ENCODE measurements at regions not wholly inside any gene's neighbourhood (a gene's known extent, or its start where the extent isn't known, plus 50 kb on each side); places are given as distances from the start of the nearest gene placed in this dataset.
"Not testable (repeated sequence)": the region's sequence is repeated elsewhere in the genome, so short reads cannot be mapped to it uniquely, and the experiment has no call there.

DNA sequence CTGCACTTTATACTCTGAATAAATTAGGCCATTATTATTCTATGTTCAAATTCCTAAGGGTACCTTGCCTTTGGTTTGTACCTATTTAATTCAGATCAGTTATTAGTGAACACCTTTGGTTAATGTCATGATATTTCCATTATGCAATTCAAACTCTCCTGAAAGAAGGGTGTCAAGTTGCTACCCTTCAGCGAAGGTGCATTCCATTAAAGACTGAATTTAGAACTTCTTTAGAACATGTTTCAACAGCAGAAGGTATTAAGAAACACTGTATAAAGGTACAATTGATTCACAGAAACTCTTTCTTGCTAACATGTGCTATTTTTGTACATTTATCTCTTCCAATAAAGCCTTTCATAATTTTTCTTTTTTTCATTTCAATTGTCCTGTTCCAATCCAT lies 1545.4 kb upstream of the PCDH10 start:
- DNase-seq = no peak

DNA sequence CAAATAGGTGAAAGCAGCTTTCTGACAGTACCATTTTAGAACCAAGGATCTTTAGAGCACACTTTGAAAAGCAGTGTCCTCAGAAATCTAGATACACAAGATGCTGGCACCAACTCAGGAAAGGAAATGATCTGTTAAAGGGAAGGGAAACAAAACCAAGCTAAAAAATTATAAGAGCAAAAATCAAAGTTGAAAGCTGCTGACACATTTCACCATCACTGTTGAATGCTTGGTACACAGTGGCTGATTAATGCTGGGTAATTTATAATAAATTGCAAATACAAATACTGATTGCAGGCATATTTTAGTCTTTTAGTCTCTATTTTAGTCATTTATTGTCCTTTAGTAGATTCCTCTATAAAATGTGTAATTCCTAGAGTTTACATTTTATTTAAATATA lies 1540.1 kb upstream of the PCDH10 start:
- DNase-seq = no peak

DNA sequence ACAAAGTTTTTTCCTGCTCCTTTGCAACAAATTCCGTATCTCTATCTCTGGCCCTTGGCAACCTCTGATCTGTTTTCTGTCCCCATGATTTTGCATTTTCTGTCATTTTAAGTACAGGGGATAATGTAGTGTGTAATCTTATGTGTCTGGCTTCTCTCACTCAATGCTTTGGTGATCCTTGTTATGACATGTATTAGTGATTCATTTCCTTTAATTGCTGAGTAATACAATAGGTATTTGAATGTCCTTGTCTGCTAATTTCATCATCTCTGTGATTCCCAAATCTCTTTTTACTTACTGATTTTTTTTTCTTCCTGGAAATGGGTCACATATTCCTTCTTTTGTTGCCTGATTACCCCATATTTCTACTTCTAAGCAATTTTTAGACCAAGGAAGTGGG lies 1538.6 kb upstream of the PCDH10 start:
- DNase-seq = not testable (repeated sequence)

DNA sequence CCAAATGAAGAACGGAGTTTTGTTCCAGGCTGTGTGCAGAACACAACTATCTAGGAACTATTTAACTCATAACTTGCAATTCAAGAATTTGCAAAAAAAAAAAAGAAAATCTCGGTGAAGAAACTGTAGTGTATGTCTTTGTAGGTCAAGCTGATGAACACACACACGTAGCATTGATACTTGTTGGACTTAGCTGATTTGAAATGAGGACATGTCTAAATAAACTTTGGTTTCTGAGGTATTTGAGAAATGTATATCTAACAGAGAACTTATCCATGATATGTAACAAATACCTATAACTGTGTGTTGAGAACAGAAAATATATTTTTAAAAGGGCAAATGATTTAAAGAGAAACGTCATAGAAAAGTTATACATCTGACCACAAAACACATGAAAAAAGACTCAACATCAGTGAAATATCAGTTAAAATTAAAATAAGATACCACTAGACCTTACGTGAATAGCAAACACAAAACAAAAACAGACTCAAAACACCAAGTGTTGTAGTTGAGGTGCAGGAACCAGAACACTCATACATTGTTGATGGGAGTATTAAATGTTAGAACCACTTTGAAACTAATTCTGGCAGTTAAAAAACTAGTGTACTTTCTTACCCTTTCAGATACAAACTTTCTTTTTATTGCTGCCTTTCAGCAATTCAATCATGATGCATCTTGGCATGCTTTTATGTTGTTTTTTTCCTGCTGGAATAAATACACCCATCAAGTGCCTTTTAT lies 1535.8 kb upstream of the PCDH10 start:
- no peak for DNase-seq

DNA sequence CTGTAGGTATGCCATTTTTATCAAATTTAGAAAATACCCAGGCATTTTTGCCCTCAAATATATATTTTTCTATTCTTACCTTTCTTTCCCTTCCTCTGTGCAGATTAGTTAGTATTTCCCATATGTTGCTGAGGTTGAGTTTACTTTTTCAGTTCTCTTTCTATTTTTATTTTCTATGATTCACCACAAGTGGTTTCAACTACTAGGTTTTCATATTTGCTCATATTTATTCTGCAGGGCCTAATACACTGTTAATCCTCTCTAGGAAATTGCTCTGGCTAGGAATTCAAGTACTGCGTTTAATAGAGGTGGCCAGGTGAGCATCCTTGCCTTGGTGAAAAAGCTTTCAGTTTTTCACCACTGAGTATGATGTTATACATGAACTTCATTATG lies 1535.3 kb upstream of the PCDH10 start:
- no peak for DNase-seq

DNA sequence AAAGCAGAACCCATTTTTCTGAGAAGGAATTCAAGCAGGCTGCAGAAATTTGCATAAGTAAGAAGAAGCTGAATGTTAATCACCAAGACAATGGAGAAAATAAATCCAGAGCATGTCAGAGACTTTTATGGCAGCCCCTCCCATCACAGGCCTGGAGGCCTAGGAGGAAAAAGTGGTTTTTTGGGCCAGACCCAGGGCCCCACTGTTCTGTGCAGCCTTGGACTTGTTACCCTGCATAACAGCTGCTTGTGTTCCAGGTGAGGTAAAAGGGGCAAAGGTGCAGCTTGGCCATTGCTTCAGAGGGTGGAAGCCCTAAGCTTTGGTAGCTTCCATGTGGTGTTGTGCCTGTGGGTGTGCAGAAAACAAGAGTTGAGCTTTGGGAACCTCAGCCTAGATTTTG lies 1516.2 kb upstream of the PCDH10 start:
- DNase-seq = no peak

DNA sequence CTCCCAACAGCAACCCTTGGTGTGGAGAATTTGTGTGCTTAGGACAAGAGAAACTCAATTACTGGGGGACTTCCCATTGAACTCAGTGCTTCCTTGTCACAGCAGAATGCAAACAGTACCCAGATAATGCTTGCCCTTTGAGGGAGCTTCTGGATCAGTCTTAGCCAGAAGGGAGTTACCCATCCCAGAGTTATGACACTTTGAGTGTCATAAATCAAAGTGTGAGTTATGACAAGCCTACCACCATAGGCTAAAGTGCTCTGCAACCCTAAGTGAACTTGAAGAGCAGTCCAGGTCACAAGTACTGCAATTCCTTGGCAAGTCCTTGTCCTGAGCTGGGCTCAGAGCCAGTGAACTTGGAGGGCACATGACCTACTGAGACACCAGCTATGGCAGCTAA lies 1513.9 kb upstream of the PCDH10 start:
- no peak for DNase-seq

DNA sequence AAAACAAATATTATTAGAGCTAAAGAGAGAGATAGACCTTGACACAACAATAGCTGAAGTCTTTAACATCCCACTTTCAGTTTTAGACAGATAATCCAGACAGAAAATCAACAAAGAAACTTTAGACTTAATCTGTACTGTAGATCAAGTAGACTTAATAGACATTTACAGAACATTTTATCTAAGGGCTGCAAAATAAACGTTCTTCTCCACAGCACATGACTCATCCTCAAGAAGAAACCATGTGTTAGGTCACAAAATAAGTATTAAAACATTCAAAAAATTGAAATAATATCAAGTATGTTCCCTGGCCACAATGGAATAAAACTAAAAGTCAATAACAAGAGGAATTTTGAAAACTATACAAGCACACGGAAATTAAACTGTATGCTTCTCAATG lies 1510.3 kb upstream of the PCDH10 start:
- no peak for DNase-seq

DNA sequence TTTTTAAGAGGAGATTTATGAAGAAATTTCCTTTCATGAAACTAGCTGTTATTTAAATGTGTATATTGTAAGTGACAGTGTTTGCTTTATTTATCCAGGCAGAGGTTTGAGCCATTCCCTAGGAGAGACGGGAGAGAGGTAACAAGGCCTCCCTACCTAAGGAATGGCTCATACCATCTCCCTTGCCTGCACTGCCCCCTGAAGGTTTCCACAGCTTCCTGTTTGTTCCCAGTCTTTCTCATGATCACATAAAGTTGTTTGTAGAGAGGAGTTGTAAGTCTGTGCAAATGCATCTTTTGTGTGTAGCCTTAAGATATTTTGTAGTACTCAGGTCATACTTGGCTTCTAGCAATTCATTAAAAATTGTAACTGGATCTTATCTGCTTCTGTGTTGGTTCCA lies 1504.5 kb upstream of the PCDH10 start:
- no peak for DNase-seq

DNA sequence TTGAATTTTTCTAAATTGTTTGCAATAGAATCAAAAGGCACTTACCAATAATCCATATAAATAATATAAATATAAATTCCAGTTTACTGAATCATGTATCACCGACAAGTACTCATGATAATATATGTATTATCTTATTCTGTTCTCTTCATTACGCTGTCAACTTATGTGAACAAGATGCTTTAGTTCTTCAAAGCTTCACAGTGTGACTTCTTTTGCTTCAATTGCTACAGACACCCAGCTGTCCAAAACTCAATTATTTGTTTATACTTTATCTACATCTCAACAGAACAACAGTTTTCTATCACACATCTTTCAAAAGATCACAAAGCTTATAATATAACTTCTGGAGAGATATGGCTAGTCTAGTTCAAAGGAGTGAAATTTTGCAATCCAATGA lies 1499.9 kb upstream of the PCDH10 start:
- DNase-seq = no peak

DNA sequence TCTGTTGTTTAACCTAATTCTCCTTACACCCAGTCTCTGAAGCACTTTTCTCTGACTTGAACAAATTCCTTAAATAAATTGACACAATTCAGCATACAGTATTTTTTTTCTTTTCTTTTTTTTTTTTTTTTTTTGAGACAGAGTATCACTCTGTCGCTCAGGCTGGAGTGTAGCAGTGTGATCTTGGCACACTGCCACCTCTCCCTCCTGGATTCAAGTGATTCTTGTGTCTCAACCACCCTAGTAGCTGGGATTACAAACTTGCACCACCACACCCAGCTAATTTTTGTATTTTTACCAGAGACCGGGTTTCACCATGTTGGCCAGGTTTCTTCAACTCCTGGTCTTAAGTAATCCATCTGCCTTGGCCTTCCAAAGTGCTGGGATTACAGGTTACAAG lies 1498.1 kb upstream of the PCDH10 start:
- no peak for DNase-seq

DNA sequence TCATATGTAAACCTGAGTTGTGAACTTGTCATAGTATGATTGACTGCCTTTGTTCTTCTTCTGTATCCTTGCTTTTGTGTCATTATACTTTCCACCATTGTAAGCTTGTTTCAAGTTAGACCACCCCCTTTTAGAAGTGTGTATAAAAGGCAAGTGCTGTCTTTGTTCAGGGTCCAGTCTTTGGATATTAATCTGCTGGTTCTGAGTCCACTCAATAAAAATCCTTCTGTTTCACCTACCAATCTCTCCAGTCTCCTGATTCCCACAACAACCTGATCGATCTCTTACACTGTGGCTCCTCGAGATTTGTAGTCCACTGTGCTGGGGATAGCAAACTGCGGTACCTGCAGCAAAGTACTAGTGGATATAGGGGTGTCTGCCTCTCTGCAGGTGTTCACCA lies 1465.8 kb upstream of the PCDH10 start:
- DNase-seq = not testable (repeated sequence)

DNA sequence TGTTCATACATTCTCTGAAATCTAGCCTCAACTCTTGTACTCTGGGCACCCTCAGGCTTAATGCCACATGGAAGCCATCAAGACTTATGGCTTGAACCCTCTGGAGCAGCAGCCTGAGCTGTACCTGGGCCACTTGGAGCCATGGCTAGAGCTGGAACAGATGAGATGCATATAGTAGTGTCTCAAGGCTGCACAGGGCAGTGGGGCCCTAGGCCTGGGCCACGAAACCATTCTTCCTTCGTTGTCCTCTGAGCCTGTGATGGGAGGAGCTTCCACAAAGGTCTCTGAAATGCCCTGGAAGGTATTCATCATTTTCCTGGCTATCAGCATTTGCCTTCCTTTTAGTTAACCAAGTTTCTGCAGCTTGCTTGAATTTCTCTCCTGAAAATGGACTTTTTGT lies 1427.2 kb upstream of the PCDH10 start:
- no peak for DNase-seq

DNA sequence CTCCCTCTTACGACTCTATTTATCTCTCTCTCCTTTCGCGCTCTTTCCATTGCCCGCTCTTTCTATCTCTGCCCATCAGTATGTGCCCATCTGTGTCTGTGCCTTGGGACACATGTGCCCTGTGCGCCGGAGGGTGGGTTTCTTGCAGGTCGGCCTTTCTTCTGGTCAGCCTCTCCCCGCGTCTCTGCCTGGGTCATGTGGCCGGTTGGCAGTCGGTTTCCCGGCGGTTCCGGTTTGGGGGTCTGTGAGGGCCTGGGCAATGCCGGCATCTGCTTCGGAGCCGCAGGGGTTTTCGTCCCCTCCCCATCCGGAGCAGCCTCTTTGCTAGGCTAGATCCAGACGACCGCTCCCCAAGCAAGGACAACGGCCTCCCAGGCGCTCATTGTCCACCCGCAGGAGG lies 1426.0 kb upstream of the PCDH10 start:
- DNase-seq = not testable (repeated sequence)

DNA sequence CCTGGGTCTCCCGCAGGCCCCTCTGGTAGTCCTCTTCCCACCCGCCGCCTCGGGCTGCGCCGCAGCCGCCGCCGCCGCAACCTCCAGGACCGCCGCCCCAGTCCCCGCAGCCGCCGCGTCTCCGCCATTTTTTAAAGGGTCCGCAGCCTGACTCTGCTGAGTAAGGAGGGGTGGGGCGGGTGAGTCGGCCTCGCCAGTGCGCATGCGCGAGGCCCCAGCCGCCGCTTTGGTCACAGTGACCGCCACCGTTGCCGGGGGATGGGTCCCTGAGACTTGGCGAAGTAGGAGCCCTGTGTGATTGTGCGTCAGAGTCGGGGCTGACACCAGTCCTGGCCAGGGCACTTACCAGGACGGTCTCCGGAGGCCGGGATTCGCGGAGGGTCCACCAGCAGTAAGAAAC lies 1424.2 kb upstream of the PCDH10 start:
- not testable (repeated sequence) for DNase-seq

DNA sequence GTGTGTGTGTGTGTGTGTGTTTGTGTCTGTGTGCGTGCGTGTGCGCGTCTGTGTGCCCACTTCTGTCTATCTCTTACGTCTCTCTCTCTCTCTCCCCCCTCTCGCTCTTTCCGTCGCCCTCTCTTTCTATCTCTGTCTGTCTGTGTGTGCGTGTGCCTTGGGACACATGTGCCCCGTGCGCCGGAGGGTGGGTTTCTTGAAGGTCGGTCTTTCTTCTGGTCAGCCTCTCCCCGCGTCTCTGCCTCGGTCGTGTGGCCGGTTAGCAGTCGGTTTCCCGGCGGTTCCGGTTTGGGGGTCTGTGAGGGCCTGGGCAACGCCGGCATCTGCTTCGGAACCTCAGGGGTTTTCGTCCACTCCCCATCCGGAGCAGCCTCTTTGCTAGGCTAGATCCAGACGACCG lies 1423.6 kb upstream of the PCDH10 start:
- not testable (repeated sequence) for DNase-seq

DNA sequence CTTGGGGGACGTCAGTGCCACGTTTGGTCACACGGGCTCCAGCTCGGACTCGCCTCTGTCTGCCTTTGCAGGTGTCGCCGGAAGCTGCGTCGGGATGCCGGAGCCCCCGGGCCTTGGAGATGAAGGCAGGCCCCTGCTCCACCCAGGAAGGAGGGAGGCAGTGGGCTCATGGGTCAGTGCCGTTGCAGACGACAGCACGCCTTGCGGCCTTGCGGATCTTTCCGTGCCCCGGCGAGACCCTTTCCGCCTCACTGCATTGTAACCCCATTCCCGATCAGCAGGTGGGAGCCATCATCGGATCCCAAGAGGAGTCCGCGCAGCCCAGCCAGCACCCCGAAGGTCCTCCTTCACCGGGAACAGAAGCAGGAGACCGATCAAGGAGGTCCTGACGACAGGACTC lies 1422.2 kb upstream of the PCDH10 start:
- not testable (repeated sequence) for DNase-seq

DNA sequence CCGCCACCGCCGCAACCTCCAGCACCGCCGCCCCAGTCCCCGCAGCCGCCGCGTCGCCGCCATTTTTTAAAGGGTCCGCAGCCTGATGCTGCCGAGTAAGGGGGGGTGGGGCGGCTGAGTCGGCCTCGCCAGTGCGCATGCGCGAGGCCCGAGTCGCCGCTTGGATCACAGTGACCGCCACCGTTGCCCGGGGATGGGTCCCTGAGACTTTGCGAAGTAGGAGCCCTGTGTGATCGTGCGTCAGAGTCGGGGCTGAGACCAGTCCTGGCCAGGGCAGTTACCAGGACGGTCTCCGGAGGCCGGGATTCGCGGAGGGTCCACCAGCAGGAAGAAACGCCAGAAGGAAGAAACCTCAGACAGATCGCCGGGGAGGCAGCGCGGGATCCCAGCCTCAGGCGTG lies 1421.7 kb upstream of the PCDH10 start:
- not testable (repeated sequence) for DNase-seq

DNA sequence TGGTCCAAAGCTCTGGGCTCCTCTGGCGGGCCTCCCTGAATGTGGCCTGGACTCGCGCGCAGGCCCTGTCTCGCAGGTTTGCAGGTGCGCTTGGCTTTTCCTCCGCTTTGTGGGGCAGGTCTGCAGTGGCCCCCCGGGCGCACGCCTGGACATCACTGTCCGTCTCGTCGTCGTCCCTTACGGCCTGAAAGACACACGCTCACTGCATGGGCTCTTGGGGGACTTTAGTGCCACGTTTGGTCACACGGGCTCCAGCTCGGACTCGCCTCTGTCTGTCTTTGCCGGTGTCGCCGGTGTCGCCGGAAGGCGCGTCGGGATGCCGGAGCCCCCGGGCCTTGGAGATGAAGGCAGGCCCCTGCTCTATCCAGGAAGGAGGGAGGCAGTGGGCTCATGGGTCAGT lies 1419.9 kb upstream of the PCDH10 start:
- DNase-seq = not testable (repeated sequence)

DNA sequence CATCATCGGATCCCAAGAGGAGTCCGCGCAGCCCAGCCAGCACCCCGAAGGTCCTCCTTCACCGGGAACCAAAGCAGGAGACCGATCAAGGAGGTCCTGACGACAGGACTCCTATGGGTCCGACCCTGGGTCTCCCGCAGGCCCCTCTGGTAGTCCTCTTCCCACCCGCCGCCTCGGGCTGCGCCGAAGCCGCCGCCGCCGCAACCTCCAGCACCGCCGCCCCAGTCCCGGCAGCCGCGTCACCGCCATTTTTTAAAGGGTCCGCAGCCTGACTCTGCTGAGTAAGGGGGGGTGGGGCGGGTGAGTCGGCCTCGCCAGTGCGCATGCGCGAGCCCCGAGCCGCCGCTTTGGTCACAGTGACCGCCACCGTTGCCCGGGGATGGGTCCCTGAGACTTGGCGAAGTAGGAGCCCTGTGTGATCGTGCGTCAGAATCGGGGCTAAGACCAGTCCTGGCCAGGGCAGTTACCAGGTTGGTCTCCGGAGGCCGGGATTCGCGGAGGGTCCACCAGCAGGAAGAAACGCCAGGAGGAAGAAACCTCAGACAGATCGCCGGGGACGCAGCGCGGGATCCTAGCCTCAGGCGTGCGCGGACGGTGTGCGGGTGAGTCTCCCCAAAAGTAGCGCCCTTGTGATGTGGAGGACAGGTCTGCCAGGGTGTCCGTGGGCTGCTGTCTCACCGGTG lies 1419.2 kb upstream of the PCDH10 start:
- DNase-seq = not testable (repeated sequence)

DNA sequence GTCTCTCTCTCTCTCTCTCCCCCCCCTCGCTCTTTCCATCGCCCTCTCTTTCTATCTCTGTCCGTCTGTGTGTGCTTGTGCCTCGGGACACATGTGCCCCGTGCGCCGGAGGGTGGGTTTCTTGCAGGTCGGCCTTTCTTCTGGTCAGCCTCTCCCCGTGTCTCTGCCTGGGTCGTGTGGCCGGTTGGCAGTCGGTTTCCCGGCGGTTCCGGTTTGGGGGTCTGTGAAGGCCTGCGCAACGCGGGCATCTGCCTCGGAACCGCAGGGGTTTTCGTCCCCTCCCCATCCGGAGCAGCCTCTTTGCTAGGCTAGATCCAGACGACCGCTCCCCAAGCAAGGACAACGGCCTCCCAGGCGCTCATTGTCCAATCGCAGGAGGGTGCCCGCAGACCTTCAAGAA lies 1418.5 kb upstream of the PCDH10 start:
- DNase-seq = not testable (repeated sequence)

DNA sequence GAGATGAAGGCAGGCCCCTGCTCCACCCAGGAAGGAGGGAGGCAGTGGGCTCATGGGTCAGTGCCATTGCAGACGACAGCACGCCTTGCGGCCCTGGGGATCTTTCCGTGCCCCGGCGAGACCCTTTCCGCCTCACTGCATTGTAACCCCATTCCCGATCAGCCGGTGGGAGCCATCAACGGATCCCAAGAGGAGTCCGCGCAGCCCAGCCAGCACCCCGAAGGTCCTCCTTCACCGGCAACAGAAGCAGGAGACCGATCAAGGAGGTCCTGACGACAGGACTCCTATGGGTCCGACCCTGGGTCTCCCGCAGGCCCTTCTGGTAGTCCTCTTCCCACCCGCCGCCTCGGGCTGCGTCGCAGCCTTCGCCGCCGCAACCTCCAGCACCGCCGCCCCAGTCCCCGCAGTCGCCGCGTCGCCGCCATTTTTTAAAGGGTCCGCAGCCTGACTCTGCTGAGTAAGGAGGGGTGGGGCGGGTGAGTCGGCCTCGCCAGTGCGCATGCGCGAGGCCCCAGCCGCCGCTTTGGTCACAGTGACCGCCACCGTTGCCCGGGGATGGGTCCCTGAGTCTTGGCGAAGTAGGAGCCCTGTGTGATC lies 1417.0 kb upstream of the PCDH10 start:
- DNase-seq = not testable (repeated sequence)

DNA sequence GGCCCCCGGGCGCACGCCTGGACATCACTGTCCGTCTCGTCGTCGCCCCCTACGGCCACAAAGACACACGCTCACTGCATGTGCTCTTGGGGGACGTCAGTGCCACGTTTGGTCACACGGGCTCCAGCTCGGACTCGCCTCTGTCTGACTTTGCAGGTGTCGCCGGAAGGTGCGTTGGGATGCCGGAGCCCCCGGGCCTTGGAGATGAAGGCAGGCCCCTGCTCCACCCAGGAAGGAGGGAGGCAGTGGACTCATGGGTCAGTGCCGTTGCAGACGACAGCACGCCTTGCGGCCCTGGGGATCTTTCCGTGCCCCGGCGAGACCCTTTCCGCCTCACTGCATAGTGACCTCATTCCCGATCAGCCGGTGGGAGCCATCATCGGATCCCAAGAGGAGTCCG lies 1414.8 kb upstream of the PCDH10 start:
- not testable (repeated sequence) for DNase-seq

DNA sequence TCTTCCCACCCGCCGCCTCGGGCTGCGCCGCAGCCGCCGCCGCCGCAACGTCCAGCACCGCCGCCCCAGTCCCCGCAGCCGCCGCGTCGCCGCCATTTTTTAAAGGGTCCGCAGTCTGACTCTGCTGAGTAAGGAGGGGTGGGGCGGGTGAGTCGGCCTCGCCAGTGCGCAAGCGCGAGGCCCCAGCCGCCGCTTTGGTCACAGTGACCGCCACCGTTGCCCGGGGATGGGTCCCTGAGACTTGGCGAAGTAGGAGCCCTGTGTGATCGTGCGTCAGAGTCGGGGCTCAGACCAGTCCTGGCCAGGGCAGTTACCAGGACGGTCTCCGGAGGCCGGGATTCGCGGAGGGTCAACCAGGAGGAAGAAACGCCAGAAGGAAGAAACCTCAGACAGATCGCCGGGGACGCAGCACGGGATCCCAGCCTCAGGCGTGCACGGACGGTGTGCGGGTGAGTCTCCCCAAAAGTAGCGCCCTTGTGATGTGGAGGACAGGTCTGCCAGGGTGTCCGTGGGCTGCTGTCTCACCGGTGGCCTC lies 1414.2 kb upstream of the PCDH10 start:
- not testable (repeated sequence) for DNase-seq

All from NK-92 treated with Interleukin-12 subunit alpha and Interleukin-12 subunit beta, amount 100 ng/mL, for 24 hours (cell line).